Progenitor cell of endocrine pancreas (in vitro differentiated cells): ENCODE measurements at regions not wholly inside any gene's neighbourhood (a gene's known extent, or its start where the extent isn't known, plus 50 kb on each side); places are given as distances from the start of the nearest gene placed in this dataset.

Experiments
- DNase-seq: peaks from one replicate; pipeline ENCODE4 v3.0.0; 2021; ENCODE audit warnings: low spot score; ENCODE audit not compliant: unreplicated experiment
- H3K27ac Mint-ChIP-seq: 2 replicates; pipeline ENCODE4 v1.8.0; 2021; ENCODE audit warnings: mild to moderate bottlenecking, moderate library complexity, mixed read lengths
- H3K27me3 Mint-ChIP-seq: 2 replicates; pipeline ENCODE4 v1.8.0; 2021; ENCODE audit warnings: mixed read lengths
- H3K36me3 Mint-ChIP-seq: 2 replicates; pipeline ENCODE4 v1.8.0; 2022; ENCODE audit warnings: mixed read lengths; ENCODE audit not compliant: insufficient read depth
- H3K4me1 Mint-ChIP-seq: 2 replicates; pipeline ENCODE4 v1.8.0; 2021; ENCODE audit warnings: low read depth, mixed read lengths
- H3K4me3 Mint-ChIP-seq: 2 replicates; pipeline ENCODE4 v1.8.0; 2021; ENCODE audit warnings: low read depth, mild to moderate bottlenecking, moderate library complexity, mixed read lengths
- H3K9me3 Mint-ChIP-seq: 2 replicates; pipeline ENCODE4 v1.8.0; 2021; ENCODE audit warnings: low read depth, mixed read lengths
- TF ChIP-seq, protein P1 (sequence below): fragments of 200-600 bp; sonication (generic); IDR thresholded peaks from one replicate; pipeline ENCODE4 v1.5.0; 2021; ENCODE audit warnings: antibody characterized with exemption, mild to moderate bottlenecking; ENCODE audit not compliant: unreplicated experiment

GRCh38 chr1:223056802-223057201, 86.2 kb downstream of the TLR5 start:
- Mint-ChIP-seq H3K27ac (no peak overlapping the region), H3K4me3 (no peak overlapping the region), H3K27me3 (peaks cover 8% of the 10 kb centered on the region), H3K9me3 (no peaks in the 10 kb centered on the region), H3K36me3 (no peaks in the 10 kb centered on the region), H3K4me1 (no peaks in the 10 kb centered on the region)
- DNase-seq = no peak
- TF ChIP-seq, protein P1, sequence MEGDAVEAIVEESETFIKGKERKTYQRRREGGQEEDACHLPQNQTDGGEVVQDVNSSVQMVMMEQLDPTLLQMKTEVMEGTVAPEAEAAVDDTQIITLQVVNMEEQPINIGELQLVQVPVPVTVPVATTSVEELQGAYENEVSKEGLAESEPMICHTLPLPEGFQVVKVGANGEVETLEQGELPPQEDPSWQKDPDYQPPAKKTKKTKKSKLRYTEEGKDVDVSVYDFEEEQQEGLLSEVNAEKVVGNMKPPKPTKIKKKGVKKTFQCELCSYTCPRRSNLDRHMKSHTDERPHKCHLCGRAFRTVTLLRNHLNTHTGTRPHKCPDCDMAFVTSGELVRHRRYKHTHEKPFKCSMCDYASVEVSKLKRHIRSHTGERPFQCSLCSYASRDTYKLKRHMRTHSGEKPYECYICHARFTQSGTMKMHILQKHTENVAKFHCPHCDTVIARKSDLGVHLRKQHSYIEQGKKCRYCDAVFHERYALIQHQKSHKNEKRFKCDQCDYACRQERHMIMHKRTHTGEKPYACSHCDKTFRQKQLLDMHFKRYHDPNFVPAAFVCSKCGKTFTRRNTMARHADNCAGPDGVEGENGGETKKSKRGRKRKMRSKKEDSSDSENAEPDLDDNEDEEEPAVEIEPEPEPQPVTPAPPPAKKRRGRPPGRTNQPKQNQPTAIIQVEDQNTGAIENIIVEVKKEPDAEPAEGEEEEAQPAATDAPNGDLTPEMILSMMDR = no peak

GRCh38 chr1:223057569-223058093, 85.4 kb downstream of the TLR5 start:
- no peak overlapping the region for H3K27ac Mint-ChIP-seq
- no peak for DNase-seq
- peaks cover 4% of the 10 kb centered on the region for H3K27me3 Mint-ChIP-seq
- TF ChIP-seq, protein P1 = no peak
- H3K9me3 Mint-ChIP-seq = no peaks in the 10 kb centered on the region
- H3K4me1 Mint-ChIP-seq = no peaks in the 10 kb centered on the region
- no peak overlapping the region for H3K4me3 Mint-ChIP-seq
- no peaks in the 10 kb centered on the region for H3K36me3 Mint-ChIP-seq
